ENCODE measurements at regions not wholly inside any gene's neighbourhood (a gene's known extent, or its start where the extent isn't known, plus 50 kb on each side); places are given as distances from the start of the nearest gene placed in this dataset.

DNA sequence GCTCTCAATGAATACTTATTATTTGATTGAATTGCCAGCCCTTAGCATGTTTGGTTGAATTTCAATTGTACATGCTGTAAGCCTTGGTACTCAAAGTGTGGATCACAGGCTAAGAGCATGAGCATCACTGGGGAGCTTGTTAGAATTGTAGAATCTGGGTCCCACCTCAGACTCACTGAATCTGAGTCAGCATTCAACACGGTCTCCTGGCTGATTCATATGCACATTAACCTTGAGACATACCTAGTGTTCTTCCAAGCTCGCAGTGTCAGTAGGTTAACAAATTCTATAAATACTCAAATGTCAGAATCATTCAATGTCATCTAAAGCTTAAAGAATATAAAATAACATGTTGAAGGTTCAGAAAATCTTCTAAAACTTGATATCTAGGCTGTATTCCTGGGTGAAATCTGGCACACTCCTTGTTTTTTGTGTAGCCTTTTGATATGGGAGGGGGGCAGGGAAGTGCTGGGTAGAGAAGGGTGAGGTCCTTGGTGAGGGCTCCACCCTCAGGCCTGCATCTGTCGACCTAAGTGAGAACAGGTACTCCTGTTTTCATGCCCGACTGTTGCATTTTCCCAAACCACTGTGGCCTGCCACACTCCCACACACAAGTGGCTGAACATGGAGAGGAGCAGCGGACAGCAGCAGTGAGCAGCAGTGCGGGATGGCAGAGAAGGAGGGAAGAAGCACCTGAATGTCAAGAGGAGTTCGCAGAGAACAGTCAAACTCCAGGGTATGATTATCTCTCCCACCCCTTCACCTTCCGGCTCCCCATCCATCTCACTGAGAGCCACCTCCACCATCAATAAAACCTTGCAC lies 529.6 kb upstream of the IGFBP7 start:
- Histone ChIP-seq H3K27ac (ENCODE audit: low read depth in 2 of 2, low read length in 1 of 2) (no peak overlapping the region), H3K9me2 (no peaks in the 10 kb centered on the region), H3K9me3 (no peaks in the 10 kb centered on the region), H3K4me2 (no peak overlapping the region), H3K36me3 (replicated peaks in 1 of 2; ENCODE audit: control insufficient read depth in 1 of 2, insufficient read depth in 2 of 2, low read length in 1 of 2) (no peaks in the 10 kb centered on the region), H3K4me3 (ENCODE audit: low read depth in 2 of 2, low read length in 1 of 2) (no peak overlapping the region), H3K4me1 (ENCODE audit: control insufficient read depth in 1 of 2, insufficient read depth in 2 of 2, low read depth in 1 of 2, low read length in 1 of 2) (no peaks in the 10 kb centered on the region), H3K27me3 (ENCODE audit: insufficient read depth) (no peaks in the 10 kb centered on the region), H4K20me1 (ENCODE audit: insufficient read depth) (no peaks in the 10 kb centered on the region), H2AFZ (ENCODE audit: low read depth) (no peak overlapping the region), H3K79me2 (ENCODE audit: insufficient read depth) (no peaks in the 10 kb centered on the region), H3K9ac (no peak overlapping the region), H3F3A (replicated peaks; ENCODE audit: insufficient read depth) (no peaks in the 10 kb centered on the region)
- POLR2A ChIA-PET = no interaction called here
- no peak for DNase-seq
- WGBS (ENCODE audit: low lambda C conversion rate) = 30% methylated on average over 8 of the region's 8 CpGs
- CTCF ChIA-PET = interaction anchor here (0.7 to 1.5 kb wide), 2 partner anchors 10 to 41 kb away, joined by 3 to 4 read pairs; no protein-coding TSS in a partner anchor
- TF ChIP-seq, protein P1, sequence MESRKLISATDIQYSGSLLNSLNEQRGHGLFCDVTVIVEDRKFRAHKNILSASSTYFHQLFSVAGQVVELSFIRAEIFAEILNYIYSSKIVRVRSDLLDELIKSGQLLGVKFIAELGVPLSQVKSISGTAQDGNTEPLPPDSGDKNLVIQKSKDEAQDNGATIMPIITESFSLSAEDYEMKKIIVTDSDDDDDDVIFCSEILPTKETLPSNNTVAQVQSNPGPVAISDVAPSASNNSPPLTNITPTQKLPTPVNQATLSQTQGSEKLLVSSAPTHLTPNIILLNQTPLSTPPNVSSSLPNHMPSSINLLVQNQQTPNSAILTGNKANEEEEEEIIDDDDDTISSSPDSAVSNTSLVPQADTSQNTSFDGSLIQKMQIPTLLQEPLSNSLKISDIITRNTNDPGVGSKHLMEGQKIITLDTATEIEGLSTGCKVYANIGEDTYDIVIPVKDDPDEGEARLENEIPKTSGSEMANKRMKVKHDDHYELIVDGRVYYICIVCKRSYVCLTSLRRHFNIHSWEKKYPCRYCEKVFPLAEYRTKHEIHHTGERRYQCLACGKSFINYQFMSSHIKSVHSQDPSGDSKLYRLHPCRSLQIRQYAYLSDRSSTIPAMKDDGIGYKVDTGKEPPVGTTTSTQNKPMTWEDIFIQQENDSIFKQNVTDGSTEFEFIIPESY (IDR thresholded peaks at IDR 0.05; ENCODE audit: borderline replicate concordance, low read depth) = no peak
- TF ChIP-seq EP300 (IDR thresholded peaks at IDR 0.05; ENCODE audit: borderline replicate concordance in 1 of 2, low read depth in 1 of 2, low read length in 1 of 2) (no peak), FOXM1 (IDR thresholded peaks at IDR 0.05; ENCODE audit: low read depth) (no peak), NFIC (IDR thresholded peaks at IDR 0.05; ENCODE audit: borderline replicate concordance) (no peak), GABPA (IDR thresholded peaks at IDR 0.05; ENCODE audit: low read depth) (no peak)
- TF ChIP-seq, protein P2, sequence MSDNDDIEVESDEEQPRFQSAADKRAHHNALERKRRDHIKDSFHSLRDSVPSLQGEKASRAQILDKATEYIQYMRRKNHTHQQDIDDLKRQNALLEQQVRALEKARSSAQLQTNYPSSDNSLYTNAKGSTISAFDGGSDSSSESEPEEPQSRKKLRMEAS (IDR thresholded peaks at IDR 0.05; ENCODE audit: low read depth) = no peak
- TF ChIP-seq, protein P3, sequence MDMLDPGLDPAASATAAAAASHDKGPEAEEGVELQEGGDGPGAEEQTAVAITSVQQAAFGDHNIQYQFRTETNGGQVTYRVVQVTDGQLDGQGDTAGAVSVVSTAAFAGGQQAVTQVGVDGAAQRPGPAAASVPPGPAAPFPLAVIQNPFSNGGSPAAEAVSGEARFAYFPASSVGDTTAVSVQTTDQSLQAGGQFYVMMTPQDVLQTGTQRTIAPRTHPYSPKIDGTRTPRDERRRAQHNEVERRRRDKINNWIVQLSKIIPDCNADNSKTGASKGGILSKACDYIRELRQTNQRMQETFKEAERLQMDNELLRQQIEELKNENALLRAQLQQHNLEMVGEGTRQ (IDR thresholded peaks at IDR 0.05; ENCODE audit: borderline replicate concordance, low read depth, low read length) = no peak

DNA sequence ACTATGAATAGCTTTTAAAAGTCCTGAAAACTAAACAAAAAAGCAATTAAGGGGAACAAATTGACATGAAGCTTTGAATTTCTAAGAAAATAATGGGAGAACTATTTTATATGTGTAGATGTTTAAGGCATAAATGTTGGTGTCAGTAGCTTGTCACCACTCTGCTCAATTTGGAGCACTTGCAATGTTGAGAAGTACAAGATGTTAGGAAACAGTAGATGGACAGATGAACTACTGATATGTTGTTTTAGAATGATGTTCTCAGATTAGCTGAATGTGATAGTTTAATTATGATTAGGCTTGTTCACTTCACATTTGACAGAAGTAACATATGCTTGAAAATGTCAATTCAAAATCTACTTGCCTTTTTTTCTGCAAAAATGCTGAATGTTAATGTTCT lies 525.7 kb upstream of the IGFBP7 start:
- H3K9ac ChIP-seq = no peak overlapping the region
- H3K9me2 ChIP-seq = no peaks in the 10 kb centered on the region
- no peaks in the 10 kb centered on the region for H3K4me1 ChIP-seq (ENCODE audit: control insufficient read depth in 1 of 2, insufficient read depth in 2 of 2, low read depth in 1 of 2, low read length in 1 of 2)
- no peaks in the 10 kb centered on the region for H3K27me3 ChIP-seq (ENCODE audit: insufficient read depth)
- ChIA-PET POLR2A (no interaction called here), CTCF (interaction anchor here (0.6 kb wide), 1 partner anchor 37 kb away, joined by 3 read pairs; no protein-coding TSS in a partner anchor)
- H3K27ac ChIP-seq (ENCODE audit: low read depth in 2 of 2, low read length in 1 of 2) = no peak overlapping the region
- no peaks in the 10 kb centered on the region for H3K9me3 ChIP-seq
- H3K4me2 ChIP-seq = no peak overlapping the region
- no peaks in the 10 kb centered on the region for H3F3A ChIP-seq (replicated peaks; ENCODE audit: insufficient read depth)
- no peak overlapping the region for H3K4me3 ChIP-seq (ENCODE audit: low read depth in 2 of 2, low read length in 1 of 2)
- no peaks in the 10 kb centered on the region for H4K20me1 ChIP-seq (ENCODE audit: insufficient read depth)
- TF ChIP-seq, protein P4, sequence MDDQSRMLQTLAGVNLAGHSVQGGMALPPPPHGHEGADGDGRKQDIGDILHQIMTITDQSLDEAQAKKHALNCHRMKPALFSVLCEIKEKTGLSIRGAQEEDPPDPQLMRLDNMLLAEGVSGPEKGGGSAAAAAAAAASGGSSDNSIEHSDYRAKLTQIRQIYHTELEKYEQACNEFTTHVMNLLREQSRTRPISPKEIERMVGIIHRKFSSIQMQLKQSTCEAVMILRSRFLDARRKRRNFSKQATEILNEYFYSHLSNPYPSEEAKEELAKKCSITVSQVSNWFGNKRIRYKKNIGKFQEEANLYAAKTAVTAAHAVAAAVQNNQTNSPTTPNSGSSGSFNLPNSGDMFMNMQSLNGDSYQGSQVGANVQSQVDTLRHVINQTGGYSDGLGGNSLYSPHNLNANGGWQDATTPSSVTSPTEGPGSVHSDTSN (IDR thresholded peaks at IDR 0.05) = no peak
- TF ChIP-seq, protein P5, sequence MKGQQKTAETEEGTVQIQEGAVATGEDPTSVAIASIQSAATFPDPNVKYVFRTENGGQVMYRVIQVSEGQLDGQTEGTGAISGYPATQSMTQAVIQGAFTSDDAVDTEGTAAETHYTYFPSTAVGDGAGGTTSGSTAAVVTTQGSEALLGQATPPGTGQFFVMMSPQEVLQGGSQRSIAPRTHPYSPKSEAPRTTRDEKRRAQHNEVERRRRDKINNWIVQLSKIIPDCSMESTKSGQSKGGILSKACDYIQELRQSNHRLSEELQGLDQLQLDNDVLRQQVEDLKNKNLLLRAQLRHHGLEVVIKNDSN (IDR thresholded peaks at IDR 0.05; ENCODE audit: borderline replicate concordance, low read depth) = no peak
- TF ChIP-seq FOXJ3 (CRISPR knock-in tag; IDR thresholded peaks at IDR 0.05) (no peak), TEAD4 (IDR thresholded peaks at IDR 0.05; ENCODE audit: borderline replicate concordance, insufficient read depth) (no peak), POLR2AphosphoS5 (IDR thresholded peaks at IDR 0.05; ENCODE audit: low read depth, low read length) (no peak), RAD21 (IDR thresholded peaks at IDR 0.05; ENCODE audit: low read length) (no peak), NRF1 (IDR thresholded peaks at IDR 0.05; ENCODE audit: low read depth, low read length) (no peak)
- TF ChIP-seq, protein P3 (IDR thresholded peaks at IDR 0.05; ENCODE audit: borderline replicate concordance, low read depth, low read length) = no peak
- no peak overlapping the region for H2AFZ ChIP-seq (ENCODE audit: low read depth)
- H3K36me3 ChIP-seq (replicated peaks in 1 of 2; ENCODE audit: control insufficient read depth in 1 of 2, insufficient read depth in 2 of 2, low read length in 1 of 2) = no peaks in the 10 kb centered on the region
- no peaks in the 10 kb centered on the region for H3K79me2 ChIP-seq (ENCODE audit: insufficient read depth)
- DNase-seq = no peak

All from SK-N-SH (cell line).